Astrocyte (in vitro differentiated cells and primary cell): ENCODE measurements at regions not wholly inside any gene's neighbourhood (a gene's known extent, or its start where the extent isn't known, plus 50 kb on each side); places are given as distances from the start of the nearest gene placed in this dataset.

Source experiments
- DNase-seq: peaks from one replicate; pipeline ENCODE4 v3.0.0-alpha.2; 2010; ENCODE audit warnings: low read depth
- FAIRE-seq: peaks from 2 replicates; lab custom pipeline; 2011; peaks lifted over from hg19 to GRCh38; lab: Jason Lieb, UNC
- H2AFZ ChIP-seq: 2 replicates; pipeline ENCODE4 v1.6.0; 2012; ENCODE audit warnings: low read depth, low read length, inconsistent platforms
- H3K27ac ChIP-seq: 2 replicates; pipeline ENCODE4 v1.5.1; 2011; ENCODE audit warnings: low read depth, low read length, inconsistent platforms
- H3K27me3 ChIP-seq: 2 replicates; pipeline ENCODE4 v1.6.0; 2011; ENCODE audit warnings: low read length, inconsistent platforms; ENCODE audit not compliant: insufficient read depth
- H3K36me3 ChIP-seq: 2 replicates; pipeline ENCODE4 v1.5.1; 2011; ENCODE audit warnings: low read length, inconsistent platforms; ENCODE audit not compliant: insufficient read depth
- H3K4me1 ChIP-seq: 2 replicates; pipeline ENCODE4 v1.5.1; 2011; ENCODE audit warnings: low read length, inconsistent platforms; ENCODE audit not compliant: insufficient read depth
- H3K4me2 ChIP-seq: 2 replicates; pipeline ENCODE4 v1.6.0; 2012; ENCODE audit warnings: low read length, inconsistent platforms
- H3K4me3 ChIP-seq: 2 replicates; pipeline ENCODE4 v1.5.1; 2011; ENCODE audit warnings: low read depth, mild to moderate bottlenecking, low read length, inconsistent platforms; ENCODE audit not compliant: insufficient read depth
- H3K79me2 ChIP-seq: 2 replicates; pipeline ENCODE4 v1.6.0; 2012; ENCODE audit warnings: mild to moderate bottlenecking, low read length, inconsistent platforms; ENCODE audit not compliant: insufficient read depth
- H3K9ac ChIP-seq: 2 replicates; pipeline ENCODE4 v1.6.0; 2012; ENCODE audit warnings: mild to moderate bottlenecking, low read length, inconsistent platforms
- H3K9me3 ChIP-seq: 2 replicates; pipeline ENCODE4 v1.5.1; 2012; ENCODE audit warnings: low read depth, mild to moderate bottlenecking, low read length, inconsistent platforms; ENCODE audit not compliant: insufficient read depth
- H4K20me1 ChIP-seq: 2 replicates; pipeline ENCODE4 v1.6.0; 2012; ENCODE audit warnings: low read length, inconsistent platforms; ENCODE audit not compliant: insufficient read depth
- H3K27ac Mint-ChIP-seq: one replicate; pipeline ENCODE4 v1.8.0; 2021; ENCODE audit warnings: mild to moderate bottlenecking, mixed read lengths; ENCODE audit not compliant: unreplicated experiment
- H3K27me3 Mint-ChIP-seq: one replicate; pipeline ENCODE4 v1.8.0; 2021; ENCODE audit warnings: low read depth, mixed read lengths; ENCODE audit not compliant: unreplicated experiment
- H3K36me3 Mint-ChIP-seq: one replicate; pipeline ENCODE4 v1.8.0; 2021; ENCODE audit warnings: low read depth, mixed read lengths; ENCODE audit not compliant: unreplicated experiment
- H3K4me1 Mint-ChIP-seq: one replicate; pipeline ENCODE4 v1.8.0; 2021; ENCODE audit warnings: low read depth, mixed read lengths; ENCODE audit not compliant: unreplicated experiment
- H3K4me3 Mint-ChIP-seq: one replicate; pipeline ENCODE4 v1.8.0; 2021; ENCODE audit warnings: mild to moderate bottlenecking, moderate library complexity, mixed read lengths; ENCODE audit not compliant: unreplicated experiment
- H3K9me3 Mint-ChIP-seq: one replicate; pipeline ENCODE4 v1.8.0; 2021; ENCODE audit warnings: mild to moderate bottlenecking, mixed read lengths; ENCODE audit not compliant: unreplicated experiment
- CTCF ChIP-seq: IDR thresholded peaks from 2 replicates; pipeline ENCODE4 v1.5.1; 2011; ENCODE audit warnings: low read depth, mild to moderate bottlenecking, inconsistent platforms, low read length, moderate library complexity; ENCODE audit not compliant: insufficient read depth
- EZH2 ChIP-seq: IDR thresholded peaks from 2 replicates; pipeline ENCODE4 v1.6.1; 2012; ENCODE audit warnings: mild to moderate bottlenecking, low read length, inconsistent platforms; ENCODE audit not compliant: insufficient read depth

GRCh38 chrX:39966176-39966575, 131.6 kb downstream of the BCOR start:
- DNase-seq = no peak
- no peaks in the 10 kb centered on the region for H3K36me3 ChIP-seq
- H3K79me2 ChIP-seq = no peaks in the 10 kb centered on the region
- no peak overlapping the region for H3K4me2 ChIP-seq
- H3K27ac ChIP-seq = no peak overlapping the region
- no peak overlapping the region for H3K9ac ChIP-seq
- FAIRE-seq = peak; percentile 60
- no peaks in the 10 kb centered on the region for H4K20me1 ChIP-seq
- H3K4me1 Mint-ChIP-seq = peaks cover 5% of the 10 kb centered on the region
- no peak overlapping the region for H3K27ac Mint-ChIP-seq
- no peak for TF ChIP-seq CTCF
- no peak for TF ChIP-seq EZH2
- no peaks in the 10 kb centered on the region for H3K27me3 ChIP-seq
- no peaks in the 10 kb centered on the region for H3K9me3 ChIP-seq
- H2AFZ ChIP-seq = no peak overlapping the region
- H3K9me3 Mint-ChIP-seq = peaks cover 9% of the 10 kb centered on the region
- H3K4me3 ChIP-seq = no peak overlapping the region
- no peak overlapping the region for H3K4me3 Mint-ChIP-seq
- H3K4me1 ChIP-seq = no peaks in the 10 kb centered on the region
- no peaks in the 10 kb centered on the region for H3K36me3 Mint-ChIP-seq
- H3K27me3 Mint-ChIP-seq = peaks cover 4% of the 10 kb centered on the region

GRCh38 chrX:39967348-39967747, 130.4 kb downstream of the BCOR start:
- TF ChIP-seq EZH2 = no peak
- TF ChIP-seq CTCF = no peak
- no peak for DNase-seq

GRCh38 chrX:39969099-39969818, 128.5 kb downstream of the BCOR start:
- no peak overlapping the region for H3K9ac ChIP-seq
- H2AFZ ChIP-seq = no peak overlapping the region
- H3K79me2 ChIP-seq = no peaks in the 10 kb centered on the region
- peak overlapping the region; percentile 22 for H3K4me2 ChIP-seq
- DNase-seq (no peak), FAIRE-seq (no peak)
- H3K36me3 Mint-ChIP-seq = no peaks in the 10 kb centered on the region
- no peak overlapping the region for H3K4me3 Mint-ChIP-seq
- H3K9me3 ChIP-seq = no peaks in the 10 kb centered on the region
- H3K27me3 Mint-ChIP-seq = no peaks in the 10 kb centered on the region
- peaks cover 8% of the 10 kb centered on the region for H3K4me1 Mint-ChIP-seq
- TF ChIP-seq EZH2 = no peak
- no peak for TF ChIP-seq CTCF
- no peak overlapping the region for H3K27ac Mint-ChIP-seq
- no peaks in the 10 kb centered on the region for H3K36me3 ChIP-seq
- peaks cover 13% of the 10 kb centered on the region for H3K4me1 ChIP-seq
- H3K9me3 Mint-ChIP-seq = peaks cover 7% of the 10 kb centered on the region
- H4K20me1 ChIP-seq = no peaks in the 10 kb centered on the region
- no peaks in the 10 kb centered on the region for H3K27me3 ChIP-seq
- H3K4me3 ChIP-seq = no peak overlapping the region
- H3K27ac ChIP-seq = no peak overlapping the region

More at GRCh38 chrX:39967348-39967747, 130.4 kb downstream of the BCOR start:
- no peaks in the 10 kb centered on the region for H4K20me1 ChIP-seq
- H3K36me3 ChIP-seq = no peaks in the 10 kb centered on the region
- peaks cover 7% of the 10 kb centered on the region for H3K4me1 ChIP-seq
- no peak for FAIRE-seq
- no peak overlapping the region for H3K27ac Mint-ChIP-seq
- no peaks in the 10 kb centered on the region for H3K36me3 Mint-ChIP-seq
- H3K4me1 Mint-ChIP-seq = peaks cover 8% of the 10 kb centered on the region
- H3K79me2 ChIP-seq = no peaks in the 10 kb centered on the region
- H3K9ac ChIP-seq = no peak overlapping the region
- H3K27me3 ChIP-seq = no peaks in the 10 kb centered on the region
- H2AFZ ChIP-seq = no peak overlapping the region
- no peaks in the 10 kb centered on the region for H3K27me3 Mint-ChIP-seq
- peak overlapping the region; percentile 56 for H3K4me3 Mint-ChIP-seq
- peaks cover 12% of the 10 kb centered on the region for H3K9me3 Mint-ChIP-seq
- H3K4me2 ChIP-seq = no peak overlapping the region
- H3K9me3 ChIP-seq = no peaks in the 10 kb centered on the region
- no peak overlapping the region for H3K4me3 ChIP-seq
- no peak overlapping the region for H3K27ac ChIP-seq
